ENCODE measurements at regions not wholly inside any gene's neighbourhood (a gene's known extent, or its start where the extent isn't known, plus 50 kb on each side); places are given as distances from the start of the nearest gene placed in this dataset.

- TF ChIP-seq RFX5 (IDR thresholded peaks at IDR 0.05; ENCODE audit: borderline replicate concordance, low read depth, low read length), result no peak
- TF ChIP-seq SRF (IDR thresholded peaks at IDR 0.05; ENCODE audit: low read depth, low read length), result no peak
- TF ChIP-seq POLR2A (IDR thresholded peaks at IDR 0.05; ENCODE audit: control extremely low read depth in 1 of 2, low read depth in 2 of 2, low read length in 2 of 2), result no peak
- TF ChIP-seq CTCF (IDR thresholded peaks at IDR 0.05; ENCODE audit: control extremely low read depth in 1 of 3, insufficient read depth in 1 of 3, low read depth in 1 of 3, low read length in 3 of 3), result no peak
- no peak for TF ChIP-seq NRF1 (IDR thresholded peaks at IDR 0.05; ENCODE audit: low read depth, low read length)
Observed at GRCh38 chr3:3675186-3675585, 124.0 kb upstream of the LRRN1 start.

Measured in H1 (cell line).